CD4-positive, alpha-beta T cell (primary cell): ENCODE measurements at regions not wholly inside any gene's neighbourhood (a gene's known extent, or its start where the extent isn't known, plus 50 kb on each side); places are given as distances from the start of the nearest gene placed in this dataset.

Experiments used
- ATAC-seq: fragments of 200-7000 bp; cut with Tn5 transposase; one replicate; pipeline ENCODE4 v1.10.0; 2022; ENCODE audit warnings: mild to moderate bottlenecking; ENCODE audit not compliant: poor library complexity
- CTCF ChIA-PET: fragments of 350-600 bp; sonication (Branson Sonifier 250); formaldehyde crosslinking; loops from one replicate; lab custom pipeline; 2021; ENCODE audit warnings: antibody characterized with exemption, inconsistent platforms; lab: Charles Lee
- POLR2A ChIA-PET: fragments of 350-600 bp; sonication (Branson Sonifier 250); formaldehyde crosslinking; loops from one replicate; lab custom pipeline; 2021; ENCODE audit warnings: antibody characterized with exemption, inconsistent platforms; lab: Charles Lee
- DNase-seq, 14 experiments: peaks; one replicate each; pipeline ENCODE4 v3.0.0-alpha.2; 2013 to 2020; ENCODE audit warnings: mixed read lengths in 2 of 14
- H3K27ac ChIP-seq, 2 donors: one replicate each; pipeline versions ENCODE4 v1.5.1 to v1.7.0; 2013; ENCODE audit warnings: low read length in 2 of 2, low read depth in 1 of 2, mild to moderate bottlenecking in 1 of 2
- H3K27me3 ChIP-seq, 2 experiments: 1 replicate in 1 of 2; 2 replicates in 1 of 2; pipeline versions ENCODE4 v1.6.1 to v1.7.0; 2013; ENCODE audit warnings: low read length in 2 of 2, control low read depth in 1 of 2, mild to moderate bottlenecking in 1 of 2, moderate library complexity in 1 of 2; ENCODE audit not compliant: insufficient read depth in 2 of 2, control insufficient read depth in 1 of 2
- H3K36me3 ChIP-seq: one replicate; pipeline ENCODE4 v1.6.1; 2013; ENCODE audit warnings: low read length, control low read depth; ENCODE audit not compliant: insufficient read depth
- H3K4me1 ChIP-seq: one replicate; pipeline ENCODE4 v1.6.1; 2013; ENCODE audit warnings: low read length, control low read depth; ENCODE audit not compliant: insufficient read depth
- H3K4me3 ChIP-seq: one replicate; pipeline ENCODE4 v1.5.1; 2013; ENCODE audit warnings: mild to moderate bottlenecking, low read length, moderate library complexity
- H3K9me3 ChIP-seq, 2 experiments: 1 replicate in 1 of 2; 2 replicates in 1 of 2; pipeline versions ENCODE4 v1.6.1 to v1.7.0; 2013; ENCODE audit warnings: low read length in 2 of 2, mild to moderate bottlenecking in 2 of 2, control low read depth in 1 of 2, moderate library complexity in 1 of 2; ENCODE audit not compliant: control insufficient read depth in 1 of 2, insufficient read depth in 1 of 2
- H3K27ac Mint-ChIP-seq: one replicate; pipeline ENCODE4 v1.8.0; 2020; ENCODE audit warnings: mixed read lengths
- H3K27me3 Mint-ChIP-seq: one replicate; pipeline ENCODE4 v1.8.0; 2021; ENCODE audit warnings: mixed read lengths
- H3K36me3 Mint-ChIP-seq: one replicate; pipeline ENCODE4 v1.8.0; 2021; ENCODE audit warnings: low read depth, mixed read lengths
- H3K4me1 Mint-ChIP-seq: one replicate; pipeline ENCODE4 v1.8.0; 2021; ENCODE audit warnings: low read depth, mixed read lengths
- H3K4me3 Mint-ChIP-seq: one replicate; pipeline ENCODE4 v1.8.0; 2020; ENCODE audit warnings: mild to moderate bottlenecking, mixed read lengths
- H3K9me3 Mint-ChIP-seq: one replicate; pipeline ENCODE4 v1.8.0; 2020; ENCODE audit warnings: mixed read lengths
- intact Hi-C, 2 experiments: fragments of 100-400 bp; cut with DNase I in 1 of 2; cut with micrococcal nuclease in 1 of 2; formaldehyde crosslinking; loops; one replicate each; pipeline versions ENCODE4 v1.15.1 to v1.9.0; 2023 to 2025; cut with DNase I, micrococcal nuclease
- TF ChIP-seq, protein P1 (sequence below): fragments of 200-600 bp; IDR thresholded peaks from one replicate; pipeline ENCODE4 v1.8.0; 2022; ENCODE audit warnings: antibody characterized with exemption, mild to moderate bottlenecking

DNA sequence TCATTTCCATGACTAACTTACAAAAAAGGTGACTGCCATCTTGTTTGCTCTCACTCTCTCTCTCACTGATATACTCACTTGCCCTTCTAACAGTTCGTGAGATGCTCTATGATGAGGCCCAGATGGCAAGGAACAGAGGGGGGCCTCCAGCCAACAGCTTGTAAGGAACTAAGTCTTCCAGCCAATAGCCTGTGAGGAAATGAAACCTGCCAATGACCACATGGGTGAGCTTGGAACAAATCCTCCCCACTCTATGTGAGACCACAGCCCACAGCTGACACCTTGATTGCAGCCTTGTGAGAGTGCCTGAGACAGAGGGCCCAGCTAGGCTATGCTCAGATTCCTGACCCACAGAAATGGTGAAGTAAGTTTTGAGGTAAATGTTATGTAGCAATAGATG is 153.7 kb downstream of the HHIPL2 start:
- Mint-ChIP-seq H3K36me3 (no peaks in the 10 kb centered on the region), H3K27me3 (peaks cover 4% of the 10 kb centered on the region), H3K9me3 (peaks cover 3% of the 10 kb centered on the region), H3K4me3 (no peak overlapping the region), H3K27ac (no peak overlapping the region), H3K4me1 (peaks cover 6% of the 10 kb centered on the region)
- H3K4me1 ChIP-seq: no peaks in the 10 kb centered on the region
- H3K9me3 ChIP-seq: no peaks in the 10 kb centered on the region
- CTCF ChIA-PET: no interaction called here
- TF ChIP-seq, protein P1, sequence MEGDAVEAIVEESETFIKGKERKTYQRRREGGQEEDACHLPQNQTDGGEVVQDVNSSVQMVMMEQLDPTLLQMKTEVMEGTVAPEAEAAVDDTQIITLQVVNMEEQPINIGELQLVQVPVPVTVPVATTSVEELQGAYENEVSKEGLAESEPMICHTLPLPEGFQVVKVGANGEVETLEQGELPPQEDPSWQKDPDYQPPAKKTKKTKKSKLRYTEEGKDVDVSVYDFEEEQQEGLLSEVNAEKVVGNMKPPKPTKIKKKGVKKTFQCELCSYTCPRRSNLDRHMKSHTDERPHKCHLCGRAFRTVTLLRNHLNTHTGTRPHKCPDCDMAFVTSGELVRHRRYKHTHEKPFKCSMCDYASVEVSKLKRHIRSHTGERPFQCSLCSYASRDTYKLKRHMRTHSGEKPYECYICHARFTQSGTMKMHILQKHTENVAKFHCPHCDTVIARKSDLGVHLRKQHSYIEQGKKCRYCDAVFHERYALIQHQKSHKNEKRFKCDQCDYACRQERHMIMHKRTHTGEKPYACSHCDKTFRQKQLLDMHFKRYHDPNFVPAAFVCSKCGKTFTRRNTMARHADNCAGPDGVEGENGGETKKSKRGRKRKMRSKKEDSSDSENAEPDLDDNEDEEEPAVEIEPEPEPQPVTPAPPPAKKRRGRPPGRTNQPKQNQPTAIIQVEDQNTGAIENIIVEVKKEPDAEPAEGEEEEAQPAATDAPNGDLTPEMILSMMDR: no peak
- ATAC-seq (no peak), DNase-seq (no peak)
- intact Hi-C loops: no loop called here
- POLR2A ChIA-PET: no interaction called here
- no peaks in the 10 kb centered on the region for H3K27me3 ChIP-seq
- H3K4me3 ChIP-seq: no peak overlapping the region
- no peaks in the 10 kb centered on the region for H3K36me3 ChIP-seq
- H3K27ac ChIP-seq: no peak overlapping the region

DNA sequence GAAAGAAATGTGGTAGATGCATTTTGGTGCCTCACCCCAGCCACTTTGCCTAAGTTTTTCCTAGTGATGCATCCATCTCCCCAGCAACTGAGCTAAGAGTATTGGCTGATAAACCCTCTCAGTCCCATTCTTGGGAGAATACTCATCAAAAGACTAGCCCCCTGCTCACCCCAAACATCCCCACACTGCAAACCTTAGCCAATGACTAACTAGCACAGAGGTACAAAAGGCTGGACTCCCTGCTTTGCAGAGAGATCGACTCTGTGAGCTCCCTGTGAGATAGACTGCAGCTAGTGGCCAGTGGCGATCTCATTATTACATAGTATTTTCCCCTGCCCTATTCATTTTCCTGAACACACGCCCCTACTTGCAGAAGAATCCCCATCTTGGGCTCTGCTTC is 155.3 kb downstream of the HHIPL2 start:
- no peaks in the 10 kb centered on the region for H3K27me3 ChIP-seq
- H3K9me3 ChIP-seq: no peaks in the 10 kb centered on the region
- H3K4me3 ChIP-seq: no peak overlapping the region
- CTCF ChIA-PET: no interaction called here
- TF ChIP-seq, protein P1: no peak
- POLR2A ChIA-PET: no interaction called here
- Mint-ChIP-seq H3K4me3 (no peak overlapping the region), H3K27ac (no peak overlapping the region), H3K9me3 (peaks cover 3% of the 10 kb centered on the region), H3K27me3 (peaks cover 4% of the 10 kb centered on the region), H3K4me1 (peaks cover 11% of the 10 kb centered on the region), H3K36me3 (no peaks in the 10 kb centered on the region)
- DNase-seq (no peak), ATAC-seq (no peak)
- intact Hi-C loops: no loop called here
- no peak overlapping the region for H3K27ac ChIP-seq
- H3K4me1 ChIP-seq: no peaks in the 10 kb centered on the region
- no peaks in the 10 kb centered on the region for H3K36me3 ChIP-seq

DNA sequence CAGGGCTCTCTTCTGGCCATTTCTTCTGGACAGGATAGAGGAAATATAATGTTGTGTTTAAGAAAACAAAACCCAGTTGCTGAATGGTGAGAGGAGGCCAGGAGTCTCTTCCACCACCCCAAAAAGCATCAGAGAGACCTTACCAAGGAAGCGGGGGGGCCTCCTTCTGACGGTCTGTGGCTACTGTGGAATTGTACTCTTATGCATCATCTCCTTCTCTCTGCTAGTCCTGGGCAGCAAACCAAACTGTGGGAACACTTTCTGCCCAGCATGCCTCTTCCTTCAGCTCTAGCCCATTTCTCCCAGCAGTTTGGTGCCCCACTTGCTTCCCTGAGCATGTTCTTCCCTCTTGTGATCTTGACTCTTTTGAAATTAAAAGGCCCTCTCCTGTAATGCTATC is 157.7 kb downstream of the HHIPL2 start:
- ATAC-seq (no peak), DNase-seq (no peak)
- H3K27me3 Mint-ChIP-seq: peaks cover 4% of the 10 kb centered on the region
- peaks cover 3% of the 10 kb centered on the region for H3K9me3 Mint-ChIP-seq
- H3K4me3 Mint-ChIP-seq: no peak overlapping the region
- peaks cover 11% of the 10 kb centered on the region for H3K4me1 Mint-ChIP-seq
- POLR2A ChIA-PET: no interaction called here
- Histone ChIP-seq H3K36me3 (no peaks in the 10 kb centered on the region), H3K27me3 (no peaks in the 10 kb centered on the region), H3K4me3 (no peak overlapping the region), H3K27ac (no peak overlapping the region), H3K4me1 (no peaks in the 10 kb centered on the region), H3K9me3 (peaks cover 0 to 3% of the 10 kb centered on the region in 2 experiments)
- CTCF ChIA-PET: no interaction called here
- no peak overlapping the region for H3K27ac Mint-ChIP-seq
- H3K36me3 Mint-ChIP-seq: no peaks in the 10 kb centered on the region
- intact Hi-C loops: no loop called here
- TF ChIP-seq, protein P1: no peak
